Transverse colon (tissue), 4 donors: ENCODE measurements at regions not wholly inside any gene's neighbourhood (a gene's known extent, or its start where the extent isn't known, plus 50 kb on each side); places are given as distances from the start of the nearest gene placed in this dataset.

Source experiments
- DNase-seq: peaks from one replicate; pipeline ENCODE4 v3.0.0-alpha.2; 2019
- H3K27ac ChIP-seq, 4 donors: fragments of 200-600 bp; sonication (generic); 2 replicates each; pipeline ENCODE4 v1.5.1; 2016 to 2018; ENCODE audit warnings: inconsistent platforms in 4 of 4
- H3K27me3 ChIP-seq: fragments of 200-600 bp; sonication (generic); 2 replicates; pipeline ENCODE4 v1.5.1; 2017; ENCODE audit warnings: inconsistent platforms
- H3K36me3 ChIP-seq, 4 donors: fragments of 200-600 bp; sonication (generic); 2 replicates each; pipeline ENCODE4 v1.5.1; 2017 to 2019; ENCODE audit warnings: inconsistent platforms in 4 of 4
- H3K4me1 ChIP-seq, 4 donors: fragments of 200-600 bp; sonication (generic); 2 replicates each; pipeline ENCODE4 v1.5.1; 2017 to 2020; ENCODE audit warnings: inconsistent platforms in 4 of 4
- H3K4me3 ChIP-seq, 4 donors: fragments of 200-600 bp; sonication (generic); 1 replicate in 1 of 4; 2 replicates in 3 of 4; pipeline versions ENCODE4 v1.5.1 to v1.6.1; 2017 to 2019; ENCODE audit warnings: inconsistent platforms in 4 of 4
- H3K9me3 ChIP-seq, 2 donors: fragments of 200-600 bp; sonication (generic); 2 replicates each; pipeline ENCODE4 v1.5.1; 2017 to 2019; ENCODE audit warnings: inconsistent platforms in 2 of 2
- EP300 ChIP-seq: sonication (generic); formaldehyde crosslinking; IDR thresholded peaks from one replicate; pipeline ENCODE4 v1.6.1; 2017; ENCODE audit warnings: antibody characterized with exemption, low read depth
- POLR2A ChIP-seq: fragments of 450-650 bp; IDR thresholded peaks from one replicate; pipeline ENCODE4 v1.6.1; 2016; ENCODE audit warnings: antibody characterized with exemption, mild to moderate bottlenecking, moderate library complexity
- POLR2AphosphoS5 ChIP-seq, 3 donors: sonication (generic); formaldehyde crosslinking; IDR thresholded peaks; one replicate each; pipeline ENCODE4 v1.6.1; 2016; ENCODE audit warnings: antibody characterized with exemption in 3 of 3
- WGBS, 2 donors: methylation state at CpG; one replicate each; pipeline ENCODE4 v1.1.5; 2018; ENCODE audit warnings: low coverage in 1 of 2; 5-methylcytosine and 5-hydroxymethylcytosine counted together
- in situ Hi-C, 4 donors: fragments of 200-750 bp; cut with MboI; loops; one replicate each; pipeline versions ENCODE4 v1.15.0 to v1.15.1; 2017; ENCODE audit warnings: low sequenced_read_pairs in 3 of 4, low pct_ligation_motif_present in 1 of 4, low pct_unique_long_range_greater_than_20kb in 1 of 4
- intact Hi-C: fragments of 100-400 bp; cut with DNase I; formaldehyde crosslinking; loops from one replicate; pipeline ENCODE4 v1.15.1; 2023; ENCODE audit warnings: low total_unique reads
- TF ChIP-seq, protein P1 (sequence below), 5 experiments: fragments of 200-600 bp in 3 of 5; fragments of 450-650 bp in 2 of 5; sonication (generic) in 3 of 5; IDR thresholded peaks; 1 replicate in 2 of 5; 2 replicates in 3 of 5; pipeline ENCODE4 v1.5.1; 2016 to 2017; ENCODE audit warnings: antibody characterized with exemption in 5 of 5, inconsistent platforms in 3 of 5, mild to moderate bottlenecking in 2 of 5, moderate library complexity in 1 of 5

DNA sequence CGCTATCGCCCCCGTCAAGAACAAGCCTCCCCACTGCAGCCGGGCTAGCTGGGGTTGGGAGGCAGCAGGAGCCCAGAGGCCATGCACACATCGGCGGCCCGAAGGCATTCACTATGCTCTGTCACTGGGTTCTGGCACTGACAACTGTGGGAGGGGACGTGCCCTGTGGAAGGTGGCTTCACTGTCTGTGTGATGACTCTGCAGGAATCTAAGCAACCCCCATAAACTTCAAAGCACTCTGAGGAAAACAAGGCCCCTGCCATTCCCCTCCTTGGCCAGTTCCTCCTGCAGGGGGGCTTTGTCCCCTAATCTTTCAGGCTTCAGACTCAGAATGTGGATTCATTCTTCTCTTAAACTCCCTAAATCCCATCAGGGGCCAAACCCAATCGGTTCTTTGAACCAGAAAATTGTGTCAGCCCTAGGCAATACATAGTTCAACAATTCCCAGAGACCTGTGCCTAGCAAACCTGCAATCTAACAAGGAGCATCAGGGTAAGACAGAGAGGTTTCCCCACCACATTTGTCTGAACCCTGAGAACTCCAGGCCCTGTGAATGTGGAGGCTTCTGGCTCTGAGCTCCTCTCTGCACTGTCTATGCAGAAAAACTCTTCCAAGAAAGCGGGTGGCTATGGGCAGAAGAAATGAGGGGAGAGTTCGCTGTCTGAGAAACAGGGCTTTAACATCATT, 1477.2 kb downstream of the TBC1D22A start:
- intact Hi-C loops (no loop called here), in situ Hi-C loops (no loop called here)
- WGBS, 2 donors = 74% methylated on average over 10 of the region's 11 CpGs; no CpG with 5 or more reads in 1 of the 2 donors

DNA sequence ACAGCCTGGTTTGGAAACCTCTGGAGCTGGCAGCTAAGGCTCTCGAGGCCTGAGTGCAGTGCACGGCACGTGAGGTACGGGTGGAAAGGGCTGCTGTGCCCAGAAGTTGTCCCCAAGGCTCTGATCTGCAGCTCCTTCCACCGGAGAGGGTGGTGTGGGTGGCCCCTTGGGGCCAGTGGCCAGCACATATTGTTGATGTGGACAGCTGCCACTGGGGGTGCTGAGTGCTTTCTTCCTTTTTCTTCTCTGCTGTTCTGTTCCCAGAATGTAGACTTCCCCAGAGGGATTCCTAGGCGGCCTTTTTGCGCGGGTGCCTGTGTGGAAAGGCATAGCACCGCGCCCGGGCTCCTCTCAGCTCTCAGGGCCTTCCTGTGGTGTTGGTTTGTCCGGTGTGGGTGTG, 1476.5 kb downstream of the TBC1D22A start:
- no peaks in the 10 kb centered on the region for H3K36me3 ChIP-seq
- 70% methylated on average over 12 of the region's 12 CpGs; no CpG with 5 or more reads in 1 of the 2 donors for WGBS, 2 donors
- no peaks in the 10 kb centered on the region for H3K9me3 ChIP-seq
- H3K27ac ChIP-seq = no peak overlapping the region
- H3K4me3 ChIP-seq = no peak overlapping the region
- no peak for DNase-seq
- in situ Hi-C loops (no loop called here), intact Hi-C loops (no loop called here)
- no peaks in the 10 kb centered on the region for H3K4me1 ChIP-seq
- no peak for TF ChIP-seq POLR2AphosphoS5 (IDR thresholded peaks at IDR 0.05)
- TF ChIP-seq EP300 = no peak
- TF ChIP-seq POLR2A = no peak
- TF ChIP-seq, protein P1, sequence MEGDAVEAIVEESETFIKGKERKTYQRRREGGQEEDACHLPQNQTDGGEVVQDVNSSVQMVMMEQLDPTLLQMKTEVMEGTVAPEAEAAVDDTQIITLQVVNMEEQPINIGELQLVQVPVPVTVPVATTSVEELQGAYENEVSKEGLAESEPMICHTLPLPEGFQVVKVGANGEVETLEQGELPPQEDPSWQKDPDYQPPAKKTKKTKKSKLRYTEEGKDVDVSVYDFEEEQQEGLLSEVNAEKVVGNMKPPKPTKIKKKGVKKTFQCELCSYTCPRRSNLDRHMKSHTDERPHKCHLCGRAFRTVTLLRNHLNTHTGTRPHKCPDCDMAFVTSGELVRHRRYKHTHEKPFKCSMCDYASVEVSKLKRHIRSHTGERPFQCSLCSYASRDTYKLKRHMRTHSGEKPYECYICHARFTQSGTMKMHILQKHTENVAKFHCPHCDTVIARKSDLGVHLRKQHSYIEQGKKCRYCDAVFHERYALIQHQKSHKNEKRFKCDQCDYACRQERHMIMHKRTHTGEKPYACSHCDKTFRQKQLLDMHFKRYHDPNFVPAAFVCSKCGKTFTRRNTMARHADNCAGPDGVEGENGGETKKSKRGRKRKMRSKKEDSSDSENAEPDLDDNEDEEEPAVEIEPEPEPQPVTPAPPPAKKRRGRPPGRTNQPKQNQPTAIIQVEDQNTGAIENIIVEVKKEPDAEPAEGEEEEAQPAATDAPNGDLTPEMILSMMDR (IDR thresholded peaks at IDR 0.05) = no peak
- no peaks in the 10 kb centered on the region for H3K27me3 ChIP-seq

More for the DNA sequence above, 1477.2 kb downstream of the TBC1D22A start:
- DNase-seq = no peak
- Histone ChIP-seq H3K9me3 (no peaks in the 10 kb centered on the region), H3K4me1 (no peaks in the 10 kb centered on the region), H3K27me3 (no peaks in the 10 kb centered on the region), H3K36me3 (no peaks in the 10 kb centered on the region), H3K27ac (no peak overlapping the region), H3K4me3 (no peak overlapping the region)
- no peak for TF ChIP-seq POLR2A
- no peak for TF ChIP-seq EP300
- TF ChIP-seq, protein P1 (IDR thresholded peaks at IDR 0.05) = no peak
- TF ChIP-seq POLR2AphosphoS5 (IDR thresholded peaks at IDR 0.05) = no peak

DNA sequence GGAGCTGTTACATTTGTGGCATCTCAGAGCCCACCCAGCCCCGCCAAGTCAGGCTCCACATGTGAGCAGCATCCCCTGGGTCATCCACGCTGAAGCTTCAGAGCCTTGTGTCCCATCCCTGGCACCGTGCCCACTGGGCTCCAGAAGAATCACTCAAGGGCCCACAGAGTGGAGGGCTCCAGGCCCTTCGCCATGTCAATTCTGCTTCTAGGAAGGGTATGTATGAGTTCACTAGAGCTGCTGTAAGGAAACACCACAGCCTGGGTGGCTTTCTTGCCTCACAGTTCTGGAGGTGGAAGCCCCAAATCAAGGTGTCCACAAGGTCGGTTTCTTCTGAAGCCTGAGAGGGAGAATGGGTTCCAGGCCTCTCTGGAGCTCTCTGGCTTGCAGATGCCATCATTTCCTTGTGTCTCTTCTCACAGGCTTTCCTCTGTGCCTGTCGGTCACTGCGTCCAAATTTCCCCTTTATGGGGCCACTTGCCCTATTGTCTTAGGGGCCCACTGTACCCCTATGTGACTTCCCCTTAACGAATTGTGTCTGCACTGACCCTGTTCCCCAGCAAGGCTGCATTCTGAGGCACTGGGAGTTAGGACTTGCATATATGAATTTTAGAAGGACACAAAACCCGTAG, 1476.0 kb downstream of the TBC1D22A start:
- intact Hi-C loops = no loop called here
- no peaks in the 10 kb centered on the region for H3K27me3 ChIP-seq
- 72 to 82% methylated on average over 4 to 9 of the region's 9 CpGs for WGBS, 2 donors
- no peaks in the 10 kb centered on the region for H3K4me1 ChIP-seq
- TF ChIP-seq EP300 (no peak), POLR2A (no peak), POLR2AphosphoS5 (IDR thresholded peaks at IDR 0.05) (no peak)
- TF ChIP-seq, protein P1 (IDR thresholded peaks at IDR 0.05) = no peak
- no peaks in the 10 kb centered on the region for H3K36me3 ChIP-seq
- in situ Hi-C loops = no loop called here
- DNase-seq = no peak
- no peak overlapping the region for H3K4me3 ChIP-seq
- H3K27ac ChIP-seq = no peak overlapping the region
- no peaks in the 10 kb centered on the region for H3K9me3 ChIP-seq

DNA sequence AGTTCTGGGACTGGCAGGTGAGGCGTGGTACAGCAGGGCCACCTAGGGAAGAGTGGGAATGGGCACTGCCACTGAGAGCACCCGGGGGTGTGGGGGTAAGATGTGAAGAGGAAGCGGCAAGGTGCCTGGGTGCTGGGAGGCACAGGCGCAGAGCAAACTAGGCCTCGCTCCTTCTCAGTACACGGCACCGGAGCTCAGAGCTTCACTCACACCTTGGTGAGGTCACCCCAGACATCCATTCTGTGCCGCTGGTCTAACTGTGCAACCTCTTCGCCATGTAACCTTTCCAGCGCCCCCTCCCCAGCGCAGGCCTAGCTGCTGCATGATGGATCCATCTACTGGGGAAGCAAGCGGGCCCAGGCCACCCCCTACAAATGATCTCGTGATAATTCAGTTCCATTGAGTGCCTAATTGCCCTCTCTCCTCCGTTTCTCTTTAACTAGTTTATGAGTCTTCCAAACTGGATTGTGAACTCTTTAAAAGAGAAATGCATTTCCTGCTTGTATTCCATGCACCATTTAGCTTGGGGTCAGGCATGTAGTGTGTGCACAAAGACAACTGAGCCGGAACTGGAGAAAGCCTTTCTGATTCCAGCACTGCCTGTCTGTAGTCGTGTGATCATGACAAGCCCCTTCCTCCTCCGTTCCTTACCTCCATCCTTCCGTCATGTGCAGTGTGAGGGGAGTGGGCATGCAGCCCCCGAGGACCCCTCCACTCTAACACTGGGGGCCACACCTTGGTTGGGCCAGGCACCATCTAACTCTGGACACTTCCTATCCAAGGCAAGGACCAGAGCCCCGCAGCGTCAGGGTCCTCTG, 1475.2 kb downstream of the TBC1D22A start:
- WGBS, 2 donors = 62 to 88% methylated on average over 6 to 21 of the region's 21 CpGs
- Histone ChIP-seq H3K4me1 (no peaks in the 10 kb centered on the region), H3K36me3 (no peaks in the 10 kb centered on the region), H3K27ac (no peak overlapping the region), H3K9me3 (peaks cover 0 to 4% of the 10 kb centered on the region in 2 donors), H3K27me3 (no peaks in the 10 kb centered on the region), H3K4me3 (no peak overlapping the region)
- intact Hi-C loops (no loop called here), in situ Hi-C loops (no loop called here)
- no peak for DNase-seq
- TF ChIP-seq, protein P1 (IDR thresholded peaks at IDR 0.05) = no peak
- TF ChIP-seq POLR2A (no peak), EP300 (no peak), POLR2AphosphoS5 (IDR thresholded peaks at IDR 0.05) (no peak)
